Gastroesophageal sphincter (tissue), 3 donors: ENCODE measurements at regions not wholly inside any gene's neighbourhood (a gene's known extent, or its start where the extent isn't known, plus 50 kb on each side); places are given as distances from the start of the nearest gene placed in this dataset.
"Not testable (repeated sequence)": the region's sequence is repeated elsewhere in the genome, so short reads cannot be mapped to it uniquely, and the experiment has no call there.

Source experiments
- POLR2A ChIP-seq, 2 donors: fragments of 450-650 bp; IDR thresholded peaks; one replicate each; pipeline ENCODE4 v1.6.1; 2017; ENCODE audit warnings: antibody characterized with exemption in 2 of 2, mild to moderate bottlenecking in 2 of 2, moderate library complexity in 1 of 2
- TF ChIP-seq, protein P1 (sequence below), 4 experiments: fragments of 200-600 bp in 2 of 4; fragments of 450-650 bp in 2 of 4; sonication (generic) in 1 of 4; IDR thresholded peaks; one replicate each; pipeline ENCODE4 v1.5.1; 2017 to 2019; ENCODE audit warnings: antibody characterized with exemption in 4 of 4, mild to moderate bottlenecking in 2 of 4, moderate library complexity in 2 of 4

DNA sequence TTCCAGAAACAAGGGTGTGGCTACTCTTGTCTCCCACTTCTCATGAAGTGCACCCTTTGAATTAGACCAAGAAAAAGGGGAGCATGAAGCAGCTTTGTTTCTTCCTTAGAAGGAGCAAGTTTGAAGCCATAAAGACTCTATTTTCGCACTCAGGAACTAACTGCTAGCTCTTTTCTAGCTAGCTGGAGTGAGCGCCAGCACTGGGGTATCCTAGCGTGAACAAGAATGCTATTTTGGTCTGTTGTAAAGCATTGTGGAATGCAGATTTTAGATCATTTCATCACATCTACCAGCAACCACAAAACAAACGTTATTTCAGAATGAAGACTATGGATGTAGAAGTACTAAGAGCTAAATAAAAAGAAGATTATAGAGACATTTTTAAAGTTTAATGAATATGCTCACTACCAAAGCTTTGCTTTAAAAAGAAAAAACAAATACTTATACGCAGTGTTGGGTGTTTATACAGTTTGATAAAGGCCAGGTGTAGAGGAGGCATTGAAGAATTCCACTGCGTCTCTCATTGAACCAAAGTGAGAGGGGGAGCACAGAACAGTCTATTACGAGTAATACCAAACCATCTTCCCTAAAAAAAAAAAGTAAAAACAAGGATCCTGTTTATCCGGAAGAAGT lies 63.6 kb upstream of the CDC42EP3 start:
- not testable (repeated sequence) for TF ChIP-seq POLR2A (IDR thresholded peaks at IDR 0.05)
- TF ChIP-seq, protein P1, sequence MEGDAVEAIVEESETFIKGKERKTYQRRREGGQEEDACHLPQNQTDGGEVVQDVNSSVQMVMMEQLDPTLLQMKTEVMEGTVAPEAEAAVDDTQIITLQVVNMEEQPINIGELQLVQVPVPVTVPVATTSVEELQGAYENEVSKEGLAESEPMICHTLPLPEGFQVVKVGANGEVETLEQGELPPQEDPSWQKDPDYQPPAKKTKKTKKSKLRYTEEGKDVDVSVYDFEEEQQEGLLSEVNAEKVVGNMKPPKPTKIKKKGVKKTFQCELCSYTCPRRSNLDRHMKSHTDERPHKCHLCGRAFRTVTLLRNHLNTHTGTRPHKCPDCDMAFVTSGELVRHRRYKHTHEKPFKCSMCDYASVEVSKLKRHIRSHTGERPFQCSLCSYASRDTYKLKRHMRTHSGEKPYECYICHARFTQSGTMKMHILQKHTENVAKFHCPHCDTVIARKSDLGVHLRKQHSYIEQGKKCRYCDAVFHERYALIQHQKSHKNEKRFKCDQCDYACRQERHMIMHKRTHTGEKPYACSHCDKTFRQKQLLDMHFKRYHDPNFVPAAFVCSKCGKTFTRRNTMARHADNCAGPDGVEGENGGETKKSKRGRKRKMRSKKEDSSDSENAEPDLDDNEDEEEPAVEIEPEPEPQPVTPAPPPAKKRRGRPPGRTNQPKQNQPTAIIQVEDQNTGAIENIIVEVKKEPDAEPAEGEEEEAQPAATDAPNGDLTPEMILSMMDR (IDR thresholded peaks at IDR 0.05), result not testable (repeated sequence)
